ENCODE measurements at regions not wholly inside any gene's neighbourhood (a gene's known extent, or its start where the extent isn't known, plus 50 kb on each side); places are given as distances from the start of the nearest gene placed in this dataset.

DNA sequence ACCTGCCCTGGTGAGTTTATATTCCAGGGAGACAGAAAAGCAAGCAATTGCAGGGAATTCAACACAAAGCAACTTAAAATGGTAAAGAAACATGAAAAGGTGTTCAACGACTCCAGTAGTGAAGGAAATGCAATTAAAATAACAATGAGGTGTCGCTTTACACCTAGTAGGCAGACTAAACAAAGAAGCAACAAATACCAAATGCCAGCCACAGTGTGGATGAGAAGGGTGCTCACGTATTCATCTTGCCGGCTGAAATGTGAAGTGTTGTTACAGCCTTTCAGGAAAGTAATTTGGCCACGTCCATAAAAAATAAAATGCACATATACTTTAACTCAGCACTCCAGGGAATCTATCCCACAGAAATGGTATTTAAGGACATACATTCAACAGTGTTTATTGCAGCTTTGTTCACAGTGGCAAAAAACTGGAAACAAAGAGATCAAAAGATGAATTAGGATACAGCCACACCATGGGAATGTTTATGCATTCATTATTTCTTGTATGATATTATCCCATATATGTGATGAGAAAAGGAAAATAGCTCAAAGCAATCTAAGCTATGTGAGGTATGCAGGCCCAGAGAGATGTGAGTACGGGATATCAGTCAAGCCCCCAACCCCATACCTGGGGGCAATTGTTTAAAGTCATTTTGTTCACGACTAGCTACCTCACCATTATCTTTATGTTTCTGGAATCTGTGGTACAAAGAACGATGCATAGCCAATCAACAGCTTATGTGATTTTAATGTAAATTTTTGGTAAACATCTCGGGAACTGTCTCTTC lies 266.0 kb upstream of the SOX4 start:
- TF ChIP-seq POLR2AphosphoS5 (IDR thresholded peaks at IDR 0.05; ENCODE audit: low read depth, low read length): no peak
- TF ChIP-seq POLR2A (IDR thresholded peaks at IDR 0.05; ENCODE audit: low read depth, low read length): no peak
